Spleen (tissue), 11 donors: ENCODE measurements at regions not wholly inside any gene's neighbourhood (a gene's known extent, or its start where the extent isn't known, plus 50 kb on each side); places are given as distances from the start of the nearest gene placed in this dataset.

Experiments used
- DNase-seq: peaks from one replicate; pipeline ENCODE4 v3.0.0-alpha.2; 2020
- H3K27ac ChIP-seq, 8 donors: fragments of 200-600 bp; sonication (generic) in 7 of 8; 1 replicate in 4 of 8; 2 replicates in 4 of 8; pipeline versions ENCODE4 v1.5.0 to v1.8.0; 2016 to 2021; ENCODE audit warnings: inconsistent platforms in 4 of 8, mild to moderate bottlenecking in 4 of 8, moderate library complexity in 1 of 8
- H3K27me3 ChIP-seq, 7 donors: fragments of 200-600 bp; sonication (generic) in 6 of 7; replicated peaks in 1 of 7; 1 replicate in 4 of 7; 2 replicates in 3 of 7; pipeline versions ENCODE4 v1.5.0 to v1.8.0; 2016 to 2021; ENCODE audit warnings: inconsistent platforms in 3 of 7, mild to moderate bottlenecking in 1 of 7
- H3K36me3 ChIP-seq, 6 donors: fragments of 200-600 bp; sonication (generic) in 5 of 6; 1 replicate in 4 of 6; 2 replicates in 2 of 6; pipeline versions ENCODE4 v1.5.0 to v1.8.0; 2016 to 2021; ENCODE audit warnings: inconsistent platforms in 2 of 6
- H3K4me1 ChIP-seq, 6 donors: fragments of 200-600 bp; sonication (generic) in 5 of 6; 1 replicate in 3 of 6; 2 replicates in 3 of 6; pipeline versions ENCODE4 v1.5.0 to v1.8.0; 2016 to 2021; ENCODE audit warnings: inconsistent platforms in 3 of 6
- H3K4me3 ChIP-seq, 8 donors: fragments of 200-600 bp; sonication (generic) in 7 of 8; 1 replicate in 4 of 8; 2 replicates in 4 of 8; pipeline versions ENCODE4 v1.5.0 to v1.8.0; 2016 to 2021; ENCODE audit warnings: inconsistent platforms in 4 of 8, mild to moderate bottlenecking in 4 of 8, moderate library complexity in 2 of 8
- H3K9me3 ChIP-seq, 8 donors: fragments of 200-600 bp; sonication (generic) in 7 of 8; 1 replicate in 4 of 8; 2 replicates in 4 of 8; pipeline versions ENCODE4 v1.5.0 to v1.8.0; 2016 to 2021; ENCODE audit warnings: inconsistent platforms in 4 of 8
- POLR2A ChIP-seq, 3 donors: fragments of 450-650 bp; IDR thresholded peaks; one replicate each; pipeline ENCODE4 v1.5.1; 2017; ENCODE audit warnings: antibody characterized with exemption in 3 of 3, mild to moderate bottlenecking in 1 of 3
- POLR2AphosphoS5 ChIP-seq, 3 donors: sonication (generic); formaldehyde crosslinking; IDR thresholded peaks; one replicate each; pipeline ENCODE4 v1.5.1; 2017; ENCODE audit warnings: antibody characterized with exemption in 3 of 3
- WGBS, 5 donors: extraction: QIAGEN DNeasy Blood & Tissue Kit in 3 of 5; methylation state at CpG; one replicate each; pipeline versions ENCODE4 v1.1.5 to v1.1.7; 2013 to 2018; 5-methylcytosine and 5-hydroxymethylcytosine counted together
- intact Hi-C: fragments of 100-400 bp; cut with DNase I; formaldehyde crosslinking; loops from one replicate; pipeline ENCODE4 v1.15.0; 2023; ENCODE audit warnings: low total_unique reads
- TF ChIP-seq, protein P1 (sequence below), 11 experiments: fragments of 200-600 bp in 7 of 11; fragments of 450-650 bp in 4 of 11; sonication (generic) in 4 of 11; IDR thresholded peaks in 8 of 11; conservative IDR thresholded peaks in 3 of 11; 1 replicate in 7 of 11; 2 replicates in 4 of 11; pipeline versions ENCODE4 v1.4.0 to v1.8.0; 2016 to 2021; ENCODE audit warnings: antibody characterized with exemption in 11 of 11, inconsistent platforms in 4 of 11, mild to moderate bottlenecking in 1 of 11
- donor health status: healthy with polysubstance abuse.
- donor health status: DM: no; HTN: no; CAD: no; lungs with moderate emphysema.
- donor health status: DM: no; HTN: no; CAD: no.
- donor health status: Bipolar disorder and iron deficiency.
- donor health status: healthy.
- donor health status: DM: no; HTN: no; CAD: no.
- donor health status: DM: yes; HTN: yes; CAD: no.

DNA sequence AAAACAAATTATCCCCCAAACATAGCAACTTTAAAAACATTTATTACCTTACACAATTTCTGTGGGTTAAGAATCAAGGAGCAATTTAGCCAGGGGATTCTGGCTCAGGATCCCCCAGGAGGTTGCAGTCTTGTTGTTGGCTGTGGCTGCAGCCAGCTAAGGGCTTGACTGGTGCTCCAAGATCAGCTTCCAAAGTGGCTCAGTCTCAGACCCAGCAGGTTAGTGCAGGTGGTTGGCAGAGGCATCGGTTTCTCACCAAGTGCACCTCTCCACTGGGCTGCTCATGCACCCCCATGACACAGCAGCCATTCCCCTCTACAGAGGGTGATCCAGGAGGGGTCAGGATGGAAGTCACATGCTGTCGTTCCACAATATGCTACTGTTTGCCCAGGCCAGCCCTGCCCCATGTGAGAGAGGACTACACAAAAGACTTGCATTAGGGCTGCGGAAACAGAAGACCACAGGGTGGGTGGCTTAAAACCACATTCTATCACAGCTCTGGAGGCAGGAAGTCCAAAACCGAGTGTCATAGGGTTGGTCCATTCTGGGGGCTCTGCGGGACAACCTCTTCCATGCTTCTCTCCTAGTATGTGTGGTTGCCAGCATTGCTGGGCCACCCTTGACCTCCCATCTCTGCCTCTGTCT, 125.8 kb downstream of the C6orf118 start:
- Histone ChIP-seq H3K36me3 (no peaks in the 10 kb centered on the region), H3K27me3 (no peaks in the 10 kb centered on the region), H3K9me3 (peaks cover 0 to 27% (median 10%) of the 10 kb centered on the region in 8 donors), H3K4me3 (no peak overlapping the region), H3K27ac (no peak overlapping the region), H3K4me1 (no peaks in the 10 kb centered on the region)
- intact Hi-C loops, result no loop called here
- TF ChIP-seq POLR2A (IDR thresholded peaks at IDR 0.05), result no peak
- TF ChIP-seq, protein P1, sequence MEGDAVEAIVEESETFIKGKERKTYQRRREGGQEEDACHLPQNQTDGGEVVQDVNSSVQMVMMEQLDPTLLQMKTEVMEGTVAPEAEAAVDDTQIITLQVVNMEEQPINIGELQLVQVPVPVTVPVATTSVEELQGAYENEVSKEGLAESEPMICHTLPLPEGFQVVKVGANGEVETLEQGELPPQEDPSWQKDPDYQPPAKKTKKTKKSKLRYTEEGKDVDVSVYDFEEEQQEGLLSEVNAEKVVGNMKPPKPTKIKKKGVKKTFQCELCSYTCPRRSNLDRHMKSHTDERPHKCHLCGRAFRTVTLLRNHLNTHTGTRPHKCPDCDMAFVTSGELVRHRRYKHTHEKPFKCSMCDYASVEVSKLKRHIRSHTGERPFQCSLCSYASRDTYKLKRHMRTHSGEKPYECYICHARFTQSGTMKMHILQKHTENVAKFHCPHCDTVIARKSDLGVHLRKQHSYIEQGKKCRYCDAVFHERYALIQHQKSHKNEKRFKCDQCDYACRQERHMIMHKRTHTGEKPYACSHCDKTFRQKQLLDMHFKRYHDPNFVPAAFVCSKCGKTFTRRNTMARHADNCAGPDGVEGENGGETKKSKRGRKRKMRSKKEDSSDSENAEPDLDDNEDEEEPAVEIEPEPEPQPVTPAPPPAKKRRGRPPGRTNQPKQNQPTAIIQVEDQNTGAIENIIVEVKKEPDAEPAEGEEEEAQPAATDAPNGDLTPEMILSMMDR (IDR thresholded peaks at IDR 0.05 in 8 of 11, conservative IDR thresholded peaks at IDR 0.05 in 3 of 11), result no peak
- TF ChIP-seq POLR2AphosphoS5 (IDR thresholded peaks at IDR 0.05), result no peak
- 66 to 100% (median 72%) methylated on average over 2 to 5 of the region's 5 CpGs for WGBS, 5 donors
- DNase-seq, result no peak

DNA sequence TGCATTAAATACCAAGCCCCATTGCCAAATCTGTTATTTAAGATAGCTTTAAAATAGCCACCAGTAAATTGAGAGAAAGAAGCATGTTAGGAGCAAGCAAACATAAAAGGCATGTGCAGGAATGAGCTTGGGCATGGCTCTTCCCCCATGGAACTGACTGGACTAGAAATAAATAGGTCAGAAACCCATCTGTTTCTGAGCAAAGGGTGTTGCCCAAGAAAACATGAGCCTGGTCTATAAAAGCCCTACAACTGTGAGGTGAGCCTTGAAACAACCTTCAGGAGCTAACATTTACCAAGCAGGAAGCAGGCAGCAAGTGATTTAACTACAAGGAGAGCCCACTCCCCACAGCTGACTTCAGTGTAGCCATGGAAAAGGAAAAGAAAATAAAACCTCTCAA, 126.3 kb downstream of the C6orf118 start:
- Histone ChIP-seq H3K4me3 (no peak overlapping the region), H3K36me3 (no peaks in the 10 kb centered on the region), H3K27me3 (no peaks in the 10 kb centered on the region), H3K9me3 (peaks cover 0 to 31% (median 10%) of the 10 kb centered on the region in 8 donors), H3K27ac (no peak overlapping the region), H3K4me1 (no peaks in the 10 kb centered on the region)
- no peak for DNase-seq
- intact Hi-C loops, result no loop called here
- TF ChIP-seq, protein P1 (IDR thresholded peaks at IDR 0.05 in 8 of 11, conservative IDR thresholded peaks at IDR 0.05 in 3 of 11), result no peak
- TF ChIP-seq POLR2AphosphoS5 (IDR thresholded peaks at IDR 0.05) (no peak), POLR2A (IDR thresholded peaks at IDR 0.05) (no peak)

DNA sequence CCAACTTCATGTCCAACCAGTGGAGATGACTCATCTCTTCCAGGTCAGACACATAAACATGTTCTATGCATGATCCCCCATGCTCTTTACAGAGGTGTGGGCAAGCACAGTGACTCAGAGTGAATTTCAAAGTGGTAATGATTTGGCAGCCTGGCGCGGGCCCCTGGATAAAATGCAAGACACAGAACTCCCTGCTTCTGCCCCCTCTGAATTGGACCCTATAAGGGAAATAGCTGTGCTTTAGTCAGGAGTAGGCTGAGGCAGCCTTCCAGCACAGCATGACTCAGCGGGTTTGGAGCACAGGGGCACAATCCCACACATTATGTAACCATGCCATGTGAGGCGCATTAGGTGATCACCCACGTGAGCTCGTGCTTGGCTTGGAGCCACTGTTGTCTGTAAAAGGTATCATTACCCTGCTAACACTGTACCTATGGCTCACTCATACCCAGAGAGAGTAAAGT, 127.4 kb downstream of the C6orf118 start:
- Histone ChIP-seq H3K27me3 (no peaks in the 10 kb centered on the region), H3K36me3 (no peaks in the 10 kb centered on the region), H3K9me3 (peaks cover 0 to 34% (median 10%) of the 10 kb centered on the region in 8 donors), H3K27ac (no peak overlapping the region), H3K4me3 (no peak overlapping the region), H3K4me1 (no peaks in the 10 kb centered on the region)
- no peak for DNase-seq
- WGBS, 5 donors, result 84 to 94% (median 90%) methylated on average over 6 of the region's 6 CpGs
- TF ChIP-seq POLR2A (IDR thresholded peaks at IDR 0.05) (no peak), POLR2AphosphoS5 (IDR thresholded peaks at IDR 0.05) (no peak)
- TF ChIP-seq, protein P1 (IDR thresholded peaks at IDR 0.05 in 8 of 11, conservative IDR thresholded peaks at IDR 0.05 in 3 of 11), result no peak
- intact Hi-C loops, result no loop called here

DNA sequence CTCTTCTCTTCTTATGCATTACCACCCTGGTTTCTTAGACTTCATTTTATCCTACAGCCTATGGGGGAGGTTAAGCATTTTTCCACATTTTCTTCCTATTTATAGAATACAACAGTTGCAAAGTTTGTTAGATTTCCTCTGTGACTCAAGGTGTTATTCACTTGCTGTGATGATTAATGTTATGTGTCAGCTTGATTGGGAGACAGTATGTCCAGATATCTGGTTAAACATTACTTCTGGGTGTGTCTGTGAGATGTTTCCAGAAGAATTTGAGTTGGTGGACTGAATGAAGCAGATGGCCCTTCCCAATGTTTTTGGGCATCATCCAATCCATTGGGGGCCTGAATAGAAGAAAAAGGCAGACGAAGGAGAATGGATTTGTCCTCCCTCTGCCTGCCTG, 131.3 kb downstream of the C6orf118 start:
- intact Hi-C loops, result no loop called here
- Histone ChIP-seq H3K27me3 (no peaks in the 10 kb centered on the region), H3K4me1 (no peaks in the 10 kb centered on the region), H3K36me3 (no peaks in the 10 kb centered on the region), H3K9me3 (peaks cover 0 to 54% (median 25%) of the 10 kb centered on the region in 8 donors), H3K4me3 (no peak overlapping the region), H3K27ac (no peak overlapping the region)
- DNase-seq, result no peak
- WGBS, 5 donors, result 33 to 81% (median 50%) methylated on average over 1 of the region's 1 CpG
- no peak for TF ChIP-seq POLR2A (IDR thresholded peaks at IDR 0.05)
- TF ChIP-seq, protein P1 (IDR thresholded peaks at IDR 0.05 in 8 of 11, conservative IDR thresholded peaks at IDR 0.05 in 3 of 11), result no peak
- no peak for TF ChIP-seq POLR2AphosphoS5 (IDR thresholded peaks at IDR 0.05)
